B cell (primary cell): ENCODE measurements at regions not wholly inside any gene's neighbourhood (a gene's known extent, or its start where the extent isn't known, plus 50 kb on each side); places are given as distances from the start of the nearest gene placed in this dataset.

Experiments
- EZH2 ChIP-seq: IDR thresholded peaks from 2 replicates; pipeline ENCODE4 v1.6.1; 2012; ENCODE audit warnings: borderline replicate concordance, low read depth, mild to moderate bottlenecking, moderate library complexity, low read length; ENCODE audit not compliant: insufficient read depth, poor library complexity, severe bottlenecking
- TF ChIP-seq, protein P1 (sequence below): fragments of 200-600 bp; IDR thresholded peaks from one replicate; pipeline ENCODE4 v1.8.0; 2022; ENCODE audit warnings: antibody characterized with exemption, mild to moderate bottlenecking

- TF ChIP-seq, protein P1, sequence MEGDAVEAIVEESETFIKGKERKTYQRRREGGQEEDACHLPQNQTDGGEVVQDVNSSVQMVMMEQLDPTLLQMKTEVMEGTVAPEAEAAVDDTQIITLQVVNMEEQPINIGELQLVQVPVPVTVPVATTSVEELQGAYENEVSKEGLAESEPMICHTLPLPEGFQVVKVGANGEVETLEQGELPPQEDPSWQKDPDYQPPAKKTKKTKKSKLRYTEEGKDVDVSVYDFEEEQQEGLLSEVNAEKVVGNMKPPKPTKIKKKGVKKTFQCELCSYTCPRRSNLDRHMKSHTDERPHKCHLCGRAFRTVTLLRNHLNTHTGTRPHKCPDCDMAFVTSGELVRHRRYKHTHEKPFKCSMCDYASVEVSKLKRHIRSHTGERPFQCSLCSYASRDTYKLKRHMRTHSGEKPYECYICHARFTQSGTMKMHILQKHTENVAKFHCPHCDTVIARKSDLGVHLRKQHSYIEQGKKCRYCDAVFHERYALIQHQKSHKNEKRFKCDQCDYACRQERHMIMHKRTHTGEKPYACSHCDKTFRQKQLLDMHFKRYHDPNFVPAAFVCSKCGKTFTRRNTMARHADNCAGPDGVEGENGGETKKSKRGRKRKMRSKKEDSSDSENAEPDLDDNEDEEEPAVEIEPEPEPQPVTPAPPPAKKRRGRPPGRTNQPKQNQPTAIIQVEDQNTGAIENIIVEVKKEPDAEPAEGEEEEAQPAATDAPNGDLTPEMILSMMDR, result no peak
- no peak for TF ChIP-seq EZH2
Measured at GRCh38 chr10:52526251-52526823, 212.3 kb downstream of the DKK1 start.
